Keratinocyte (primary cell): ENCODE measurements at regions not wholly inside any gene's neighbourhood (a gene's known extent, or its start where the extent isn't known, plus 50 kb on each side); places are given as distances from the start of the nearest gene placed in this dataset.

Experiments
- DNase-seq: peaks from one replicate; pipeline ENCODE4 v3.0.0-alpha.2; 2011; ENCODE audit warnings: low read depth, missing footprints, low spot score
- FAIRE-seq: peaks from 2 replicates; lab custom pipeline; 2011; peaks lifted over from hg19 to GRCh38; lab: Jason Lieb, UNC
- H2AFZ ChIP-seq: 2 replicates; pipeline ENCODE4 v1.6.0; 2012; ENCODE audit warnings: low read length, control low read depth, inconsistent platforms; ENCODE audit not compliant: control insufficient read depth
- H3K27ac ChIP-seq: 2 replicates; pipeline ENCODE4 v1.5.1; 2011; ENCODE audit warnings: low read length; ENCODE audit not compliant: control insufficient read depth, insufficient read depth
- H3K27me3 ChIP-seq: 3 replicates; pipeline ENCODE4 v1.6.0; 2011; ENCODE audit warnings: low read length; ENCODE audit not compliant: control insufficient read depth, insufficient read depth; ENCODE audit errors: extremely low read depth
- H3K36me3 ChIP-seq, 2 experiments: 2 replicates in 1 of 2; 3 replicates in 1 of 2; pipeline ENCODE4 v1.5.1; 2011; ENCODE audit warnings: low read length in 2 of 2, mild to moderate bottlenecking in 1 of 2; ENCODE audit not compliant: control insufficient read depth in 2 of 2, insufficient read depth in 2 of 2; ENCODE audit errors: extremely low read depth in 1 of 2
- H3K4me1 ChIP-seq: 3 replicates; pipeline ENCODE4 v1.5.1; 2011; ENCODE audit warnings: low read length; ENCODE audit not compliant: control insufficient read depth, insufficient read depth; ENCODE audit errors: extremely low read depth
- H3K4me2 ChIP-seq: 3 replicates; pipeline ENCODE4 v1.6.0; 2011; ENCODE audit warnings: low read depth, low read length; ENCODE audit not compliant: control insufficient read depth, insufficient read depth; ENCODE audit errors: extremely low read depth
- H3K4me3 ChIP-seq, 3 experiments: fragments of 200-600 bp in 1 of 3; sonication (generic) in 1 of 3; 2 replicates in 2 of 3; 3 replicates in 1 of 3; pipeline ENCODE4 v1.5.1; 2011 to 2016; ENCODE audit warnings: low read length in 3 of 3, mild to moderate bottlenecking in 3 of 3, control low read depth in 2 of 3, inconsistent platforms in 1 of 3, low read depth in 1 of 3, mixed read lengths in 1 of 3, mixed run types in 1 of 3, moderate library complexity in 1 of 3; ENCODE audit not compliant: control insufficient read depth in 2 of 3, insufficient read depth in 2 of 3; ENCODE audit errors: extremely low read depth in 1 of 3
- H3K79me2 ChIP-seq: 2 replicates; pipeline ENCODE4 v1.6.0; 2012; ENCODE audit warnings: low read length; ENCODE audit not compliant: control insufficient read depth, insufficient read depth
- H3K9ac ChIP-seq: 3 replicates; pipeline ENCODE4 v1.6.0; 2011; ENCODE audit warnings: low read length; ENCODE audit not compliant: control insufficient read depth, insufficient read depth; ENCODE audit errors: extremely low read depth
- H3K9me1 ChIP-seq: 3 replicates; pipeline ENCODE4 v1.6.0; 2011; ENCODE audit warnings: low read length; ENCODE audit not compliant: control insufficient read depth, insufficient read depth; ENCODE audit errors: extremely low read depth
- H3K9me3 ChIP-seq: 2 replicates; pipeline ENCODE4 v1.5.1; 2012; ENCODE audit warnings: low read depth, low read length; ENCODE audit not compliant: control insufficient read depth
- H4K20me1 ChIP-seq: 3 replicates; pipeline ENCODE4 v1.6.0; 2011; ENCODE audit warnings: low read length; ENCODE audit not compliant: control insufficient read depth, insufficient read depth; ENCODE audit errors: extremely low read depth
- EZH2 ChIP-seq: IDR thresholded peaks from one replicate; pipeline ENCODE4 v1.6.1; 2012; ENCODE audit warnings: inconsistent platforms, mild to moderate bottlenecking, low read length, moderate library complexity
- dilution Hi-C: fragments of 300-500 bp; cut with MboI; formaldehyde crosslinking; loops from one replicate; pipeline ENCODE4 v1.7.0; 2020; ENCODE audit warnings: low sequenced_read_pairs; ENCODE audit not compliant: extremely low pct_ligation_motif_present
- TF ChIP-seq, protein P1 (sequence below), 3 experiments: IDR thresholded peaks in 1 of 3; conservative IDR thresholded peaks in 1 of 3; optimal IDR thresholded peaks in 1 of 3; 2 replicates in 2 of 3; 3 replicates in 1 of 3; pipeline versions ENCODE3 to v1.5.1; 2011; ENCODE audit warnings: low read length in 3 of 3, mild to moderate bottlenecking in 3 of 3, moderate library complexity in 2 of 3, control low read depth in 1 of 3, inconsistent platforms in 1 of 3; ENCODE audit not compliant: insufficient read depth in 2 of 3; ENCODE audit errors: extremely low read depth in 1 of 3

DNA sequence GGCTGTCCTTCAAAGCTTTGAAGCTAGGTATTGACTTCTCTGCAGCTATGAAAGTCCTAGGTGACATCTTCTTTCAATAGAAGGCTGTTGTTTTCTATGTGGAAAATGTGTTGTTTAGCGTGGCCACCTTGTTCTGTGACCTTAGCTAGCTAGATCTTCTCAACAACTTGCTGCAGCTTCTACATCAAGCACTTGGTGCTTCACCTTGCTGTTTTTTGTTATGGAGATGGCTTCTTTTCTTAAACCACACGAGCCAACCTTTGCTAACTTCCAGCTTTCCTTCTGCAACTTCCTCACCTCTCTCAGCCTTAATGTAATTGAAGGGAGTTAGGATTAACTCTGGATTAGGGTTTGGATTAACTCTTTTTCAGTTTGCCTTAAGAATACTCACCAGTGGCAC lies 128.6 kb upstream of the MMS22L start:
- Histone ChIP-seq H3K27me3 (no peaks in the 10 kb centered on the region), H3K9me1 (no peaks in the 10 kb centered on the region), H3K4me1 (no peaks in the 10 kb centered on the region), H3K27ac (no peak overlapping the region), H3K4me3 (no peak overlapping the region), H4K20me1 (no peaks in the 10 kb centered on the region), H3K9ac (no peak overlapping the region), H3K9me3 (no peaks in the 10 kb centered on the region), H3K36me3 (no peaks in the 10 kb centered on the region), H3K79me2 (no peaks in the 10 kb centered on the region), H2AFZ (no peak overlapping the region), H3K4me2 (no peak overlapping the region)
- dilution Hi-C loops: no loop called here
- TF ChIP-seq EZH2: no peak
- TF ChIP-seq, protein P1, sequence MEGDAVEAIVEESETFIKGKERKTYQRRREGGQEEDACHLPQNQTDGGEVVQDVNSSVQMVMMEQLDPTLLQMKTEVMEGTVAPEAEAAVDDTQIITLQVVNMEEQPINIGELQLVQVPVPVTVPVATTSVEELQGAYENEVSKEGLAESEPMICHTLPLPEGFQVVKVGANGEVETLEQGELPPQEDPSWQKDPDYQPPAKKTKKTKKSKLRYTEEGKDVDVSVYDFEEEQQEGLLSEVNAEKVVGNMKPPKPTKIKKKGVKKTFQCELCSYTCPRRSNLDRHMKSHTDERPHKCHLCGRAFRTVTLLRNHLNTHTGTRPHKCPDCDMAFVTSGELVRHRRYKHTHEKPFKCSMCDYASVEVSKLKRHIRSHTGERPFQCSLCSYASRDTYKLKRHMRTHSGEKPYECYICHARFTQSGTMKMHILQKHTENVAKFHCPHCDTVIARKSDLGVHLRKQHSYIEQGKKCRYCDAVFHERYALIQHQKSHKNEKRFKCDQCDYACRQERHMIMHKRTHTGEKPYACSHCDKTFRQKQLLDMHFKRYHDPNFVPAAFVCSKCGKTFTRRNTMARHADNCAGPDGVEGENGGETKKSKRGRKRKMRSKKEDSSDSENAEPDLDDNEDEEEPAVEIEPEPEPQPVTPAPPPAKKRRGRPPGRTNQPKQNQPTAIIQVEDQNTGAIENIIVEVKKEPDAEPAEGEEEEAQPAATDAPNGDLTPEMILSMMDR (optimal IDR thresholded peaks at IDR 0.05 in 1 of 3, IDR thresholded peaks at IDR 0.05 in 1 of 3, conservative IDR thresholded peaks at IDR 0.05 in 1 of 3; ENCODE audit: extremely low read depth in 1 of 3, insufficient read depth in 2 of 3, low read length in 3 of 3): no peak
- FAIRE-seq (no peak), DNase-seq (no peak)

GRCh38 chr6:97412511-97412910 lies 129.5 kb upstream of the MMS22L start:
- Histone ChIP-seq H3K4me2 (no peak overlapping the region), H3K27me3 (no peaks in the 10 kb centered on the region), H4K20me1 (no peaks in the 10 kb centered on the region), H3K79me2 (no peaks in the 10 kb centered on the region), H3K9me3 (no peaks in the 10 kb centered on the region), H2AFZ (no peak overlapping the region), H3K4me3 (no peak overlapping the region), H3K9ac (no peak overlapping the region), H3K4me1 (no peaks in the 10 kb centered on the region), H3K9me1 (no peaks in the 10 kb centered on the region), H3K27ac (no peak overlapping the region), H3K36me3 (no peaks in the 10 kb centered on the region)
- no peak for FAIRE-seq
- TF ChIP-seq EZH2: no peak
- TF ChIP-seq, protein P1 (optimal IDR thresholded peaks at IDR 0.05 in 1 of 3, IDR thresholded peaks at IDR 0.05 in 1 of 3, conservative IDR thresholded peaks at IDR 0.05 in 1 of 3; ENCODE audit: extremely low read depth in 1 of 3, insufficient read depth in 2 of 3, low read length in 3 of 3): no peak
- no peak for DNase-seq
- dilution Hi-C loops: no loop called here
